Fibroblast of the aortic adventitia (primary cell): ENCODE measurements at regions not wholly inside any gene's neighbourhood (a gene's known extent, or its start where the extent isn't known, plus 50 kb on each side); places are given as distances from the start of the nearest gene placed in this dataset.

Experiments used
- DNase-seq: peaks from one replicate; pipeline ENCODE4 v3.0.0-alpha.2; 2010; ENCODE audit warnings: low read depth
- H3K4me3 ChIP-seq: 2 replicates; pipeline ENCODE4 v1.5.1; 2011; ENCODE audit warnings: low read depth, mild to moderate bottlenecking, control low read depth, low read length, moderate library complexity
- CTCF ChIP-seq: IDR thresholded peaks from 2 replicates; pipeline ENCODE4 v1.5.1; 2011; ENCODE audit warnings: mild to moderate bottlenecking, low read length, control low read depth, inconsistent platforms; ENCODE audit not compliant: insufficient read depth

- no peak for DNase-seq
- TF ChIP-seq CTCF = no peak
- H3K4me3 ChIP-seq = no peak overlapping the region
These were observed 289.3 kb downstream of the SHOX2 start for GRCh38 chr3:157816896-157817295.

- no peak for TF ChIP-seq CTCF
- no peak overlapping the region for H3K4me3 ChIP-seq
- no peak for DNase-seq
These were observed 289.9 kb downstream of the SHOX2 start for GRCh38 chr3:157816296-157816695.

- no peak for TF ChIP-seq CTCF
- no peak overlapping the region for H3K4me3 ChIP-seq
- no peak for DNase-seq
These were observed 290.5 kb downstream of the SHOX2 start for GRCh38 chr3:157815739-157816138.

GRCh38 chr3:157810924-157811718 lies 295.1 kb downstream of the SHOX2 start:
- DNase-seq = no peak
- TF ChIP-seq CTCF = no peak
- H3K4me3 ChIP-seq = no peak overlapping the region

- peak; percentile 19 for DNase-seq
- TF ChIP-seq CTCF = no peak
- H3K4me3 ChIP-seq = no peak overlapping the region
These were observed 298.9 kb downstream of the SHOX2 start for GRCh38 chr3:157807280-157807679.

GRCh38 chr3:157805538-157805937 lies 300.7 kb downstream of the SHOX2 start:
- no peak overlapping the region for H3K4me3 ChIP-seq
- TF ChIP-seq CTCF = no peak

GRCh38 chr3:157794771-157795170 lies 291.6 kb upstream of the VEPH1 start:
- no peak for TF ChIP-seq CTCF
- no peak overlapping the region for H3K4me3 ChIP-seq
- DNase-seq = peak; percentile 63

More at GRCh38 chr3:157805538-157805937, 300.7 kb downstream of the SHOX2 start:
- DNase-seq = no peak
